T-cell (primary cell): ENCODE measurements at regions not wholly inside any gene's neighbourhood (a gene's known extent, or its start where the extent isn't known, plus 50 kb on each side); places are given as distances from the start of the nearest gene placed in this dataset.

Experiments used
- ATAC-seq, 4 experiments: fragments of 200-7000 bp in 3 of 4; fragments of 150-1000 bp in 1 of 4; cut with Tn5 transposase; replicated peaks in 1 of 4; 1 replicate in 3 of 4; 2 replicates in 1 of 4; pipeline ENCODE4 v1.10.0; 2021; ENCODE audit warnings: moderate library complexity in 3 of 4, mild to moderate bottlenecking in 2 of 4, moderate number of reproducible peaks in 1 of 4
- CTCF ChIA-PET, 2 donors: fragments of 300-600 bp; sonication (Branson Sonifier 250); formaldehyde crosslinking; loops; one replicate each; lab custom pipeline; 2022; ENCODE audit warnings: antibody characterized with exemption in 2 of 2; lab: Charles Lee
- POLR2A ChIA-PET, 2 donors: fragments of 300-600 bp; sonication (Branson Sonifier 250); formaldehyde crosslinking; loops; one replicate each; lab custom pipeline; 2022; ENCODE audit warnings: antibody characterized with exemption in 2 of 2; lab: Charles Lee
- DNase-seq, 35 experiments: peaks; one replicate each; pipeline versions ENCODE4 v3.0.0 to v3.0.0-alpha.2; 2013 to 2023
- H3K27ac ChIP-seq: one replicate; pipeline ENCODE4 v1.5.1; 2013; ENCODE audit warnings: low read length
- H3K27me3 ChIP-seq, 2 experiments: replicated peaks in 1 of 2; 1 replicate in 1 of 2; 2 replicates in 1 of 2; pipeline versions ENCODE4 v1.6.1 to v1.7.0; 2013; ENCODE audit warnings: low read length in 1 of 2, mixed read lengths in 1 of 2; ENCODE audit not compliant: control insufficient read depth in 2 of 2, insufficient read depth in 2 of 2; ENCODE audit errors: extremely low read depth in 1 of 2
- H3K36me3 ChIP-seq, 2 donors: 1 replicate in 1 of 2; 2 replicates in 1 of 2; pipeline versions ENCODE4 v1.6.1 to v1.7.0; 2013; ENCODE audit warnings: low read length in 1 of 2; ENCODE audit not compliant: control insufficient read depth in 2 of 2, insufficient read depth in 1 of 2; ENCODE audit errors: extremely low read depth in 1 of 2
- H3K4me1 ChIP-seq, 2 experiments: 1 replicate in 1 of 2; 2 replicates in 1 of 2; pipeline versions ENCODE4 v1.6.1 to v1.7.0; 2013; ENCODE audit warnings: low read length in 2 of 2, mixed read lengths in 1 of 2; ENCODE audit not compliant: insufficient read depth in 2 of 2, control insufficient read depth in 1 of 2; ENCODE audit errors: extremely low read depth in 1 of 2
- H3K4me3 ChIP-seq, 2 donors: 1 replicate in 1 of 2; 2 replicates in 1 of 2; pipeline versions ENCODE4 v1.5.1 to v1.7.0; 2013; ENCODE audit warnings: mild to moderate bottlenecking in 2 of 2, low read length in 1 of 2, moderate library complexity in 1 of 2; ENCODE audit not compliant: control insufficient read depth in 1 of 2; ENCODE audit errors: extremely low read depth in 1 of 2
- H3K9me3 ChIP-seq: 2 replicates; pipeline ENCODE4 v1.7.0; 2013
- H3K27ac Mint-ChIP-seq, 2 donors: one replicate each; pipeline ENCODE4 v1.8.0; 2020 to 2021; ENCODE audit warnings: mild to moderate bottlenecking in 2 of 2, mixed read lengths in 2 of 2
- H3K27me3 Mint-ChIP-seq, 2 donors: one replicate each; pipeline ENCODE4 v1.8.0; 2021 to 2022; ENCODE audit warnings: mixed read lengths in 2 of 2
- H3K36me3 Mint-ChIP-seq: one replicate; pipeline ENCODE4 v1.8.0; 2021; ENCODE audit warnings: mixed read lengths
- H3K4me1 Mint-ChIP-seq, 3 donors: one replicate each; pipeline ENCODE4 v1.8.0; 2020 to 2022; ENCODE audit warnings: mixed read lengths in 3 of 3, mild to moderate bottlenecking in 1 of 3
- H3K4me3 Mint-ChIP-seq, 3 donors: one replicate each; pipeline ENCODE4 v1.8.0; 2020 to 2022; ENCODE audit warnings: mild to moderate bottlenecking in 3 of 3, mixed read lengths in 3 of 3, moderate library complexity in 3 of 3
- H3K9me3 Mint-ChIP-seq, 3 donors: one replicate each; pipeline ENCODE4 v1.8.0; 2020 to 2022; ENCODE audit warnings: mixed read lengths in 3 of 3
- WGBS: methylation state at CpG from one replicate; pipeline ENCODE4 v1.1.5; 2013; ENCODE audit warnings: missing lambda C conversion rate; ENCODE audit not compliant: insufficient coverage; 5-methylcytosine and 5-hydroxymethylcytosine counted together

DNA sequence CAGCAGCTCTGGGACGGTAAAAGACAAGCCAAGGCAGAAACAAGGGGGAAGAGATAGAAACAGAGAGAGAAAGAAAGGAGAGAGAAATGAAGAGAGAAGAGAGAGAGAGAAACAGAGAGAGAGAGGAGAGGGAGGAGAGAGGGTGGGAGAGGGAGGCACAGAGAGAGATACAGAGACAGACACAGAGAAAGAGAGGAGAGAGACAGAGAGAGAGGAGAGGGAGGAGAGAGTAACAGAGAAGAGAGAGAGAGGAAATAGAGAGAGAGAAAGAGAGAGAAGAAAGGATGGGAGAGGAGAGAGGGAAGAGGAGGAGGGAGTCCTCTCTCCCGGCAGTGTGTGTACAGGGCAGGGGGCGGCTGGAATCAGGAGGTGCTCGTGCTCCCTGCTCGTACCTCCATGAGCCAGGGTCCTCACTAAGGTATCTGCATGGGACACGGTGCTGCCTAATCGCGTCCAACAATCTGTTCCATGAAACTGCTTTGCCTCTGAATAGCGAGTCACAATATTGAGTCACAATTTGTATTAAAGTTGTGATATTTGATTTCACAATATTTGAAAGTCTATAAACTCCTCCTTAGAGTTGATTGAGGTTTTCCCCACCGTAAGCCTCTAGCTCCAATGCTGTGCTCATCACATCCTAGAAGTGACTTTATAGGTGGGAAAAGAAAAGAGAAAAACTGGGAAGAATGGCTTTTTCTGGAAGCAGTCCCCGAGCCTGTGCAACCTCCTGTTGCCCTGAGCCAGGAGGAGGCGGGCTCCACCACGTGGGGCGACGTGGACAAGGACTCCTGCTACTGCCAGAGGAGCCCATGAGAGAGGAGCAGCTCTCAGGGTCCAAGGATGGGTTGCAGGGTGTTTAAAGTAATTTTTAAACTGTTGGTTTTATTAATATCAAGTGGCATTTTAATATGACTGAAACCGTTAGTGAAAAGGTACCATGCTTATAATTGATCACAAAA, 81.7 kb upstream of the ARHGEF7 start:
- Histone ChIP-seq H3K27ac (no peak overlapping the region), H3K4me3 (no peak overlapping the region), H3K4me1 (no peaks in the 10 kb centered on the region), H3K9me3 (no peaks in the 10 kb centered on the region), H3K27me3 (peaks cover 0 to 39% of the 10 kb centered on the region in 2 experiments), H3K36me3 (no peaks in the 10 kb centered on the region)
- Mint-ChIP-seq H3K4me3 (no peak overlapping the region), H3K27me3 (peaks cover 16 to 26% of the 10 kb centered on the region in 2 donors), H3K4me1 (peaks cover 0 to 2% (median 0%) of the 10 kb centered on the region in 3 donors), H3K9me3 (no peaks in the 10 kb centered on the region), H3K36me3 (no peaks in the 10 kb centered on the region), H3K27ac (no peak overlapping the region)
- ATAC-seq (no peak), DNase-seq (no peak)
- ChIA-PET POLR2A (no interaction called here), CTCF (no interaction called here)
- WGBS, result 68% methylated on average over 10 of the region's 16 CpGs

- Histone ChIP-seq H3K4me1 (no peaks in the 10 kb centered on the region), H3K36me3 (no peaks in the 10 kb centered on the region), H3K27me3 (peaks cover 0 to 38% of the 10 kb centered on the region in 2 experiments), H3K9me3 (no peaks in the 10 kb centered on the region), H3K27ac (no peak overlapping the region), H3K4me3 (no peak overlapping the region)
- H3K27ac Mint-ChIP-seq, result no peak overlapping the region
- H3K27me3 Mint-ChIP-seq, result peaks cover 18 to 29% of the 10 kb centered on the region in 2 donors
- H3K9me3 Mint-ChIP-seq, result no peaks in the 10 kb centered on the region
- H3K4me3 Mint-ChIP-seq, result no peak overlapping the region
- DNase-seq (no peak), ATAC-seq (peak in 1 of 4 experiments; percentile 50)
- WGBS, result 80% methylated on average over 4 of the region's 8 CpGs
- peaks cover 0 to 2% (median 0%) of the 10 kb centered on the region in 3 donors for H3K4me1 Mint-ChIP-seq
- ChIA-PET CTCF (no interaction called here), POLR2A (interaction anchor here in 1 of 2 donors (0.7 kb wide), 1 partner anchor 9 kb away, joined by 3 read pairs; no protein-coding TSS in a partner anchor)
- H3K36me3 Mint-ChIP-seq, result no peaks in the 10 kb centered on the region
These were observed 83.6 kb upstream of the ARHGEF7 start for GRCh38 chr13:111031531-111031961.

GRCh38 chr13:111029957-111030609, 85.0 kb upstream of the ARHGEF7 start:
- no peaks in the 10 kb centered on the region for H3K9me3 ChIP-seq
- peaks cover 0 to 38% of the 10 kb centered on the region in 2 experiments for H3K27me3 ChIP-seq
- Mint-ChIP-seq H3K27me3 (peaks cover 18 to 29% of the 10 kb centered on the region in 2 donors), H3K4me3 (no peak overlapping the region), H3K4me1 (peaks cover 0 to 2% (median 0%) of the 10 kb centered on the region in 3 donors), H3K27ac (no peak overlapping the region), H3K36me3 (no peaks in the 10 kb centered on the region), H3K9me3 (no peaks in the 10 kb centered on the region)
- H3K4me1 ChIP-seq, result no peaks in the 10 kb centered on the region
- CTCF ChIA-PET, result no interaction called here
- no peaks in the 10 kb centered on the region for H3K36me3 ChIP-seq
- ATAC-seq (no peak), DNase-seq (no peak)
- POLR2A ChIA-PET, result no interaction called here
- whole genome bisulfite sequencing, result 88% methylated on average over 26 of the region's 29 CpGs
- H3K4me3 ChIP-seq, result no peak overlapping the region
- no peak overlapping the region for H3K27ac ChIP-seq

- WGBS, result 72% methylated on average over 7 of the region's 16 CpGs
- Histone ChIP-seq H3K4me3 (no peak overlapping the region), H3K36me3 (no peaks in the 10 kb centered on the region), H3K4me1 (no peaks in the 10 kb centered on the region), H3K27me3 (peaks cover 0 to 35% of the 10 kb centered on the region in 2 experiments), H3K9me3 (no peaks in the 10 kb centered on the region), H3K27ac (no peak overlapping the region)
- no peaks in the 10 kb centered on the region for H3K9me3 Mint-ChIP-seq
- ATAC-seq (no peak), DNase-seq (no peak)
- CTCF ChIA-PET, result no interaction called here
- H3K27me3 Mint-ChIP-seq, result peaks cover 11 to 29% of the 10 kb centered on the region in 2 donors
- H3K36me3 Mint-ChIP-seq, result no peaks in the 10 kb centered on the region
- H3K4me1 Mint-ChIP-seq, result peaks cover 0 to 5% (median 0%) of the 10 kb centered on the region in 3 donors
- H3K4me3 Mint-ChIP-seq, result no peak overlapping the region
- POLR2A ChIA-PET, result no interaction called here
- no peak overlapping the region for H3K27ac Mint-ChIP-seq
These were observed 87.4 kb upstream of the ARHGEF7 start for GRCh38 chr13:111027458-111028439.

DNA sequence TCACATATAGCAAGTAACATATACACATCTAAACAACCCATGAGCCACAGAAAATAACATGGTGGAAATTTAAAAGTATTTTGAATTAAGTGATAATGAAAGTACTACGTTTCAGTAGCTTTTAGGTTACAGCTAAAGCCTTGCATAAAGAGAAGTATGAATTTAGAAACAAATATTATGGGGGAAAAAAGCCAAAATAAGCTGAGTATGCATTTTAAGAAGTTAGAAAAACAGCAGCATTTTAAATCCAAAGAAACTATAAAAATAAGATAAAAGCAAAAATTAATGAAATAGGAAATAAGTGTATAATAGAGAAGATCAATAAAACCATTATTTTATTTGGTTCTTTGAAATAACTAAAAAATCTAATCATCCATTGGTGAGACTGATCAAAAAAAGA, 89.8 kb upstream of the ARHGEF7 start:
- CTCF ChIA-PET, result no interaction called here
- Histone ChIP-seq H3K27me3 (peaks cover 0 to 25% of the 10 kb centered on the region in 2 experiments), H3K4me1 (no peaks in the 10 kb centered on the region), H3K4me3 (no peak overlapping the region), H3K27ac (no peak overlapping the region), H3K9me3 (peaks cover 2% of the 10 kb centered on the region), H3K36me3 (no peaks in the 10 kb centered on the region)
- peaks cover 4% of the 10 kb centered on the region for H3K36me3 Mint-ChIP-seq
- no peak for ATAC-seq
- no CpG with 5 or more reads among the region's 1 CpG for WGBS
- H3K4me1 Mint-ChIP-seq, result peaks cover 0 to 2% (median 0%) of the 10 kb centered on the region in 3 donors
- POLR2A ChIA-PET, result no interaction called here
- H3K9me3 Mint-ChIP-seq, result peaks cover 4 to 16% (median 8%) of the 10 kb centered on the region in 3 donors
- DNase-seq, result no peak
- H3K27me3 Mint-ChIP-seq, result peaks cover 17 to 35% of the 10 kb centered on the region in 2 donors
- no peak overlapping the region for H3K4me3 Mint-ChIP-seq
- H3K27ac Mint-ChIP-seq, result no peak overlapping the region
